Endothelial cell of umbilical vein (primary cell): ENCODE measurements at regions not wholly inside any gene's neighbourhood (a gene's known extent, or its start where the extent isn't known, plus 50 kb on each side); places are given as distances from the start of the nearest gene placed in this dataset.

Experiments used
- BruUV-seq: library from RNA; stranded (reverse); fragments of 400-500 nt; replicated peaks from 2 replicates; lab custom pipeline; 2021; lab: Mats Ljungman, UMichigan
- CTCF ChIA-PET: fragments of 300-600, 350-600 bp; sonication (Branson Sonifier 250); formaldehyde crosslinking; loops from one replicate; lab custom pipeline; 2021; ENCODE audit warnings: antibody characterized with exemption, inconsistent platforms; lab: Charles Lee
- POLR2A ChIA-PET: fragments of 300-600, 350-600 bp; sonication (Branson Sonifier 250); formaldehyde crosslinking; loops from one replicate; lab custom pipeline; 2021; ENCODE audit warnings: antibody characterized with exemption, inconsistent platforms; lab: Charles Lee
- DNase-seq: peaks from one replicate; pipeline ENCODE4 v3.0.0-alpha.2; 2011; ENCODE audit warnings: low read depth, low spot score
- FAIRE-seq: peaks from 2 replicates; lab custom pipeline; 2011; peaks lifted over from hg19 to GRCh38; lab: Jason Lieb, UNC
- H2AFZ ChIP-seq: 2 replicates; pipeline ENCODE4 v1.6.0; 2012; ENCODE audit warnings: low read depth, low read length, control low read depth, inconsistent platforms
- H3K27ac ChIP-seq: 2 replicates; pipeline ENCODE4 v1.5.1; 2011; ENCODE audit warnings: low read depth, mild to moderate bottlenecking, control low read depth, low read length, moderate library complexity; ENCODE audit not compliant: insufficient read depth
- H3K27me3 ChIP-seq, 2 experiments: 2 replicates each; pipeline versions ENCODE4 v1.6.0 to v1.6.1; 2011; ENCODE audit warnings: low read length in 2 of 2, mixed read lengths in 1 of 2; ENCODE audit not compliant: control insufficient read depth in 2 of 2, insufficient read depth in 2 of 2
- H3K36me3 ChIP-seq, 2 experiments: 2 replicates in 1 of 2; 3 replicates in 1 of 2; pipeline ENCODE4 v1.5.1; 2011; ENCODE audit warnings: low read length in 2 of 2, mild to moderate bottlenecking in 1 of 2, moderate library complexity in 1 of 2; ENCODE audit not compliant: control insufficient read depth in 2 of 2, insufficient read depth in 2 of 2; ENCODE audit errors: extremely low read depth in 1 of 2
- H3K4me1 ChIP-seq: 3 replicates; pipeline ENCODE4 v1.5.1; 2011; ENCODE audit warnings: mild to moderate bottlenecking, low read length; ENCODE audit not compliant: control insufficient read depth, insufficient read depth; ENCODE audit errors: extremely low read depth
- H3K4me2 ChIP-seq: 2 replicates; pipeline ENCODE4 v1.6.1; 2011; ENCODE audit warnings: low read length, control low read depth, mixed read lengths; ENCODE audit not compliant: insufficient read depth
- H3K4me3 ChIP-seq, 3 experiments: fragments of 200-600 bp in 1 of 3; sonication (generic), shearing (Covaris generic) in 1 of 3; replicated peaks in 1 of 3; 2 replicates each; pipeline ENCODE4 v1.5.1; 2011 to 2016; ENCODE audit warnings: control low read depth in 3 of 3, low read length in 3 of 3, mild to moderate bottlenecking in 2 of 3, inconsistent platforms in 1 of 3, low read depth in 1 of 3, moderate library complexity in 1 of 3; ENCODE audit not compliant: insufficient read depth in 1 of 3
- H3K79me2 ChIP-seq: 2 replicates; pipeline ENCODE4 v1.6.0; 2012; ENCODE audit warnings: low read length, inconsistent platforms; ENCODE audit not compliant: control insufficient read depth, insufficient read depth
- H3K9ac ChIP-seq: replicated peaks from 2 replicates; pipeline ENCODE3; 2011; ENCODE audit warnings: low read length, control low read depth; ENCODE audit not compliant: insufficient read depth; ENCODE audit errors: extremely low read depth
- H3K9me1 ChIP-seq: replicated peaks from 3 replicates; pipeline ENCODE4 v1.6.0; 2011; ENCODE audit warnings: mild to moderate bottlenecking, low read length; ENCODE audit not compliant: control insufficient read depth, insufficient read depth; ENCODE audit errors: extremely low read depth
- H3K9me3 ChIP-seq: replicated peaks from 2 replicates; pipeline ENCODE4 v1.5.1; 2012; ENCODE audit warnings: low read length, inconsistent platforms; ENCODE audit not compliant: control insufficient read depth, insufficient read depth
- H4K20me1 ChIP-seq: replicated peaks from 2 replicates; pipeline ENCODE3; 2011; ENCODE audit warnings: mild to moderate bottlenecking, low read length; ENCODE audit not compliant: control insufficient read depth, insufficient read depth; ENCODE audit errors: extremely low read depth
- EZH2 ChIP-seq: IDR thresholded peaks from 2 replicates; pipeline ENCODE4 v1.6.1; 2012; ENCODE audit warnings: borderline replicate concordance, low read depth, mild to moderate bottlenecking, moderate library complexity, low read length, inconsistent platforms; ENCODE audit not compliant: severe bottlenecking
- FOS ChIP-seq: IDR thresholded peaks from 2 replicates; pipeline ENCODE4 v1.6.1; 2011; ENCODE audit warnings: mild to moderate bottlenecking, low read length, moderate library complexity, borderline replicate concordance; ENCODE audit not compliant: insufficient read depth
- GATA2 ChIP-seq: IDR thresholded peaks from 2 replicates; pipeline ENCODE4 v1.7.0; 2011; ENCODE audit warnings: low read depth, mild to moderate bottlenecking, moderate library complexity, mixed read lengths, low read length; ENCODE audit not compliant: insufficient read length, insufficient read depth
- JUN ChIP-seq: IDR thresholded peaks from 2 replicates; pipeline ENCODE4 v1.6.1; 2011; ENCODE audit warnings: borderline replicate concordance, low read depth; ENCODE audit not compliant: insufficient read length, insufficient read depth
- MYC ChIP-seq: IDR thresholded peaks from one replicate; pipeline ENCODE4 v1.6.1; 2011; ENCODE audit warnings: mild to moderate bottlenecking, low read depth, low read length
- POLR2A ChIP-seq: IDR thresholded peaks from 2 replicates; pipeline ENCODE4 v1.6.1; 2012; ENCODE audit warnings: low read depth, mild to moderate bottlenecking, control low read depth, low read length
- POLR2AphosphoS5 ChIP-seq: IDR thresholded peaks from 2 replicates; pipeline ENCODE4 v1.6.1; 2012; ENCODE audit warnings: low read depth, mild to moderate bottlenecking, control low read depth, low read length, moderate library complexity; ENCODE audit not compliant: insufficient read depth
- dilution Hi-C: fragments of 300-500 bp; cut with MboI; formaldehyde crosslinking; loops from one replicate; pipeline ENCODE4 v1.15.0; 2019; ENCODE audit warnings: low sequenced_read_pairs; ENCODE audit not compliant: extremely low pct_ligation_motif_present
- intact Hi-C: fragments of 100-400 bp; cut with micrococcal nuclease; formaldehyde crosslinking; loops from one replicate; pipeline ENCODE4 v1.10.0; 2022
- TF ChIP-seq, protein P1 (sequence below): IDR thresholded peaks from 2 replicates; pipeline ENCODE4 v1.6.1; 2011; ENCODE audit not compliant: insufficient read depth, insufficient read length
- TF ChIP-seq, protein P2 (sequence below), 2 donors: IDR thresholded peaks; 1 replicate in 1 of 2; 2 replicates in 1 of 2; pipeline ENCODE4 v1.5.1; 2011; ENCODE audit warnings: low read length in 2 of 2, mild to moderate bottlenecking in 2 of 2, moderate library complexity in 2 of 2, control low read depth in 1 of 2, inconsistent platforms in 1 of 2, low read depth in 1 of 2; ENCODE audit not compliant: insufficient read depth in 1 of 2; ENCODE audit errors: extremely low read depth in 1 of 2

DNA sequence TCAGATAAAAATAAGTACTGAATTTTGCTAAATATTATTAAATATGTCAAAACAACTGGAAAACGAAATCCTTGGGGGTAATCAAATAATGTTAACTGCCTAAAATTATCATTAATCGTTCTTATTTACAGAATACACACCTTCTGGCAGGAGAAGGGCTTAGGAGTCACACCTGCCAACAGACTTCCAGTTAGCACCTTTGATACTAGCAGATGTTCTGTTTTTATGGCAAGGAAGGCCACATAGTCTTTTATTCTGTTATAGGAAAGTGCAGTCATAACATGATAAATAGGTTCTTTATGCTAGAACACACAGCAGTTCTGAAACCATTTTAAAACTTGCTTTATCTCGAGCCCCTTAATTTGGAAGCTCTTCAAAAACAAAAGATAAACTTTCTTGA is 464.1 kb downstream of the UTRN start:
- Histone ChIP-seq H3K9me1 (no peaks in the 10 kb centered on the region), H2AFZ (no peak overlapping the region), H3K4me2 (no peak overlapping the region), H3K36me3 (peaks cover 2 to 6% of the 10 kb centered on the region in 2 experiments), H3K27me3 (no peaks in the 10 kb centered on the region), H3K9ac (no peak overlapping the region), H3K27ac (no peak overlapping the region), H3K9me3 (no peaks in the 10 kb centered on the region), H4K20me1 (no peaks in the 10 kb centered on the region), H3K79me2 (no peaks in the 10 kb centered on the region), H3K4me1 (no peaks in the 10 kb centered on the region), H3K4me3 (no peak overlapping the region)
- intact Hi-C loops (no loop called here), dilution Hi-C loops (no loop called here)
- no TSS peak for BruUV-seq
- FAIRE-seq (no peak), DNase-seq (no peak)
- CTCF ChIA-PET = no interaction called here
- TF ChIP-seq POLR2AphosphoS5 (no peak), FOS (no peak), EZH2 (no peak), GATA2 (no peak), POLR2A (no peak), MYC (no peak), JUN (no peak)
- TF ChIP-seq, protein P1, sequence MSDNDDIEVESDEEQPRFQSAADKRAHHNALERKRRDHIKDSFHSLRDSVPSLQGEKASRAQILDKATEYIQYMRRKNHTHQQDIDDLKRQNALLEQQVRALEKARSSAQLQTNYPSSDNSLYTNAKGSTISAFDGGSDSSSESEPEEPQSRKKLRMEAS = no peak
- TF ChIP-seq, protein P2, sequence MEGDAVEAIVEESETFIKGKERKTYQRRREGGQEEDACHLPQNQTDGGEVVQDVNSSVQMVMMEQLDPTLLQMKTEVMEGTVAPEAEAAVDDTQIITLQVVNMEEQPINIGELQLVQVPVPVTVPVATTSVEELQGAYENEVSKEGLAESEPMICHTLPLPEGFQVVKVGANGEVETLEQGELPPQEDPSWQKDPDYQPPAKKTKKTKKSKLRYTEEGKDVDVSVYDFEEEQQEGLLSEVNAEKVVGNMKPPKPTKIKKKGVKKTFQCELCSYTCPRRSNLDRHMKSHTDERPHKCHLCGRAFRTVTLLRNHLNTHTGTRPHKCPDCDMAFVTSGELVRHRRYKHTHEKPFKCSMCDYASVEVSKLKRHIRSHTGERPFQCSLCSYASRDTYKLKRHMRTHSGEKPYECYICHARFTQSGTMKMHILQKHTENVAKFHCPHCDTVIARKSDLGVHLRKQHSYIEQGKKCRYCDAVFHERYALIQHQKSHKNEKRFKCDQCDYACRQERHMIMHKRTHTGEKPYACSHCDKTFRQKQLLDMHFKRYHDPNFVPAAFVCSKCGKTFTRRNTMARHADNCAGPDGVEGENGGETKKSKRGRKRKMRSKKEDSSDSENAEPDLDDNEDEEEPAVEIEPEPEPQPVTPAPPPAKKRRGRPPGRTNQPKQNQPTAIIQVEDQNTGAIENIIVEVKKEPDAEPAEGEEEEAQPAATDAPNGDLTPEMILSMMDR (IDR thresholded peaks at IDR 0.05; ENCODE audit: extremely low read depth in 1 of 2, insufficient read depth in 1 of 2, low read depth in 1 of 2, low read length in 2 of 2) = no peak
- POLR2A ChIA-PET = no interaction called here
